Nephron progenitor cell (in vitro differentiated cells): ENCODE measurements at regions not wholly inside any gene's neighbourhood (a gene's known extent, or its start where the extent isn't known, plus 50 kb on each side); places are given as distances from the start of the nearest gene placed in this dataset.

Source experiments
- DNase-seq: peaks from one replicate; pipeline ENCODE4 v3.0.0; 2021
- H3K27ac Mint-ChIP-seq: 2 replicates; pipeline ENCODE4 v1.8.0; 2021; ENCODE audit warnings: mild to moderate bottlenecking, moderate library complexity, mixed read lengths
- H3K27me3 Mint-ChIP-seq: 2 replicates; pipeline ENCODE4 v1.8.0; 2021; ENCODE audit warnings: mild to moderate bottlenecking, low read depth, mixed read lengths; ENCODE audit not compliant: poor library complexity
- H3K36me3 Mint-ChIP-seq: 2 replicates; pipeline ENCODE4 v1.8.0; 2021; ENCODE audit warnings: low read depth, mixed read lengths
- H3K4me1 Mint-ChIP-seq: 2 replicates; pipeline ENCODE4 v1.8.0; 2021; ENCODE audit warnings: mixed read lengths
- H3K4me3 Mint-ChIP-seq: 2 replicates; pipeline ENCODE4 v1.8.0; 2021; ENCODE audit warnings: mild to moderate bottlenecking, moderate library complexity, mixed read lengths
- H3K9me3 Mint-ChIP-seq: 2 replicates; pipeline ENCODE4 v1.8.0; 2021; ENCODE audit warnings: mild to moderate bottlenecking, moderate library complexity, mixed read lengths
- TF ChIP-seq, protein P1 (sequence below): fragments of 200-600 bp; sonication (generic); IDR thresholded peaks from 2 replicates; pipeline ENCODE4 v1.5.0; 2021; ENCODE audit warnings: antibody characterized with exemption

DNA sequence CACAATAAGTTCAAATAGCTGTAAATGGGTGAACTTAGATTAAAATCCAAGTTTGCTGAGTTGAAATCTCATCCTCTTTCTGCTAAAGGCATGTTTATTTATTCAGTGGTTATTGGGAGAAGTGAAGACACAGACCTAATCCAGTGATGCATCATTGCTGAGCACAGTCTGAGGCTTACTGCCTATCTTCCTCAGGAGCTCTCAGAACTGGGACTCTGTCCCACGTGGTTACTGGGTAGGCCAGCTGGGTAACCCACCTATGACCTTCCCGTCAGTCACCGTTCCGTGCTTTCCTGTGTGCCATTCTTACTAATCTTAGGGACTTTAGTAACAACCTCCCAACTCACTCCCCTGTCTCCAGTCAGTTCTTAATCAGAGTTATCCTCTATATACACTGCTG, 226.8 kb upstream of the ATP10B start:
- Mint-ChIP-seq H3K9me3 (peaks cover 9% of the 10 kb centered on the region), H3K27me3 (peaks cover 3% of the 10 kb centered on the region), H3K4me1 (no peaks in the 10 kb centered on the region), H3K4me3 (no peak overlapping the region), H3K36me3 (no peaks in the 10 kb centered on the region), H3K27ac (no peak overlapping the region)
- DNase-seq = no peak
- TF ChIP-seq, protein P1, sequence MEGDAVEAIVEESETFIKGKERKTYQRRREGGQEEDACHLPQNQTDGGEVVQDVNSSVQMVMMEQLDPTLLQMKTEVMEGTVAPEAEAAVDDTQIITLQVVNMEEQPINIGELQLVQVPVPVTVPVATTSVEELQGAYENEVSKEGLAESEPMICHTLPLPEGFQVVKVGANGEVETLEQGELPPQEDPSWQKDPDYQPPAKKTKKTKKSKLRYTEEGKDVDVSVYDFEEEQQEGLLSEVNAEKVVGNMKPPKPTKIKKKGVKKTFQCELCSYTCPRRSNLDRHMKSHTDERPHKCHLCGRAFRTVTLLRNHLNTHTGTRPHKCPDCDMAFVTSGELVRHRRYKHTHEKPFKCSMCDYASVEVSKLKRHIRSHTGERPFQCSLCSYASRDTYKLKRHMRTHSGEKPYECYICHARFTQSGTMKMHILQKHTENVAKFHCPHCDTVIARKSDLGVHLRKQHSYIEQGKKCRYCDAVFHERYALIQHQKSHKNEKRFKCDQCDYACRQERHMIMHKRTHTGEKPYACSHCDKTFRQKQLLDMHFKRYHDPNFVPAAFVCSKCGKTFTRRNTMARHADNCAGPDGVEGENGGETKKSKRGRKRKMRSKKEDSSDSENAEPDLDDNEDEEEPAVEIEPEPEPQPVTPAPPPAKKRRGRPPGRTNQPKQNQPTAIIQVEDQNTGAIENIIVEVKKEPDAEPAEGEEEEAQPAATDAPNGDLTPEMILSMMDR = no peak

DNA sequence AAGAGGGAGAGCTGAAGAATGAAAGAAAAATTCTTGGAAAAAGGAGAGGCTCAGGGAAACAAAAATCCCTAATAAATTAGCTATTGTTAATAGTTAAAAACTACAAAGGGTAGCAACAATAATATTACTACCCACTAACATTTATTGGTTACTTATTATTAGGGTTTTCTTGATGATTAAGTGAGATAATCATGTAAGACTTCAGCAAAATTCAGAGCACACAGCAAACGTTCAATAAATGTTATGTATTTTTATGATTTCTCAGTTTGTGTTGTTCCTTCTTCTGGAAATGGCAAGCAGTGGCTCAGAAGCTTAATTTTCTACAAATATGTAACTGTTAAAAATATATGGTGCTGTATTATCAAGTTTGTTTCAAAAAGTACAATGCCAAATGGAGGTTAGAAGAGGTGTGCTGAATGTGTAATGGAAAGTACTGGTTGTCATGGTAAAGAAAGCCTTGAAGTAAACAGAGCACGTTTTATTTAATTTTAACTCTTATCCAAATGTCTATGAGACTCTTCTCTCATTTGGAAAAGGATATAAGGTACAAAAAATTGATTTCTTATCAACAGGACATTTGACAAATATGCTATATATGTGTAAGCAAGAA, 226.0 kb upstream of the ATP10B start:
- Mint-ChIP-seq H3K4me1 (no peaks in the 10 kb centered on the region), H3K9me3 (peaks cover 9% of the 10 kb centered on the region), H3K36me3 (no peaks in the 10 kb centered on the region), H3K27ac (no peak overlapping the region), H3K4me3 (no peak overlapping the region), H3K27me3 (peaks cover 3% of the 10 kb centered on the region)
- no peak for DNase-seq
- TF ChIP-seq, protein P1 = no peak

DNA sequence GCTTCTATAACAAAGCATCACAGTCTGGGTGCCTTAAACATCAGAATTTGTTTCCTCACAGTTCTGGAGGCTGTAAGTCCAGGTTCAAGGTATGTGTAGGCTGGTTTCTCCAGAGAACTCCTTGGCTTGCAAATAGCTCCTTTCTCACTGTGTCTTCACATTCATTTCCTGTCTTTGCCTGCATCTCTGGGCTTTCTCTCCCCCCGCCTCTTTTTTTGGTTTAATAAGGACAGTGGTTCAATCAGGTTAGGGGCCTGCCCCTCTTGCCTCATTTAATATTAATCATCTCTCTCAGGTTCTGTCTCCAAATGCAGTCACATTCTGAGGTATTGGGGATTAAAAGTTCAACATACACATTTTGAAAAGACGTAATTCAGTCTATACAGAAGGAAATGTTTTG, 225.5 kb upstream of the ATP10B start:
- Mint-ChIP-seq H3K36me3 (no peaks in the 10 kb centered on the region), H3K4me3 (no peak overlapping the region), H3K27me3 (no peaks in the 10 kb centered on the region), H3K9me3 (peaks cover 9% of the 10 kb centered on the region), H3K27ac (no peak overlapping the region), H3K4me1 (no peaks in the 10 kb centered on the region)
- no peak for DNase-seq
- TF ChIP-seq, protein P1 = no peak

DNA sequence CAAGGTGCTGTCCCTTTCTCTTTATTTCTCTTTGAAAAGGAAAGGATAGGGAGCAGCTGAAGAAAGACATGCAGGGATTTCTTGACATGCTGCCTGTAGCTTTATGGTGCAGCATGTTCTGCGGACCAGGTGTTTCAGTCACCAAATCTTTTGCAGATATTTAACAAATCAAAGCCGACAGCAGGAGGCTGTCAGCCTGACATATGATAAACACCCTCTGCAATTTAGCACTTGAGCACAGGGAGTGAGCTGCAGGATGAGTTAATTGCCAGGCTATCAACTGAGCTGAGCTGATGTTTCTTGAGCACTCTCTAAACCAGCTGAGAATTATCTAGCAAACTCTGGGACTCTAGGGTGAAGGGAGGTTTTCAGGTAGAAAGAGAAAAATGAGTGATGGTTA, 212.8 kb upstream of the ATP10B start:
- Mint-ChIP-seq H3K27ac (no peak overlapping the region), H3K4me3 (no peak overlapping the region), H3K4me1 (no peaks in the 10 kb centered on the region), H3K27me3 (peaks cover 5% of the 10 kb centered on the region), H3K9me3 (no peaks in the 10 kb centered on the region), H3K36me3 (no peaks in the 10 kb centered on the region)
- DNase-seq = no peak
- TF ChIP-seq, protein P1 = no peak

DNA sequence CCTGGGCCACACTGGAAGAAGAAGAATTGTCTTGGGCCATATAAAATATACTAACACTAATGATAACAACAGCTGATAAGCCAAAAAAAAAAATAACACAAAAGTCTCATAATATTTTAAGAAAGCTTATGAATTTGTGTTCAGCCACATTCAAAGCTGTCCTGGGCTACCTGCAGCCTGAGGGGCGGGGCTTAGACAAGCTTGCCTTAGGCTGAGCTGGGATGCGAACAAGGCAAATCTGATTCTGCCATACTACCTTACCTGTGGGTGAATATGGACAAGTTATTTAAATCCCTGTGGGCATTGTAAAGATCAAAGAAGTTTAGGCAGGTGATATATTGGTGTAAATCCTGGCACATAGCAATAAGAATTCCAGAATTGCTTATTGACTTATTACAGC, 212.3 kb upstream of the ATP10B start:
- Mint-ChIP-seq H3K27me3 (peaks cover 5% of the 10 kb centered on the region), H3K36me3 (no peaks in the 10 kb centered on the region), H3K4me3 (no peak overlapping the region), H3K4me1 (no peaks in the 10 kb centered on the region), H3K27ac (no peak overlapping the region), H3K9me3 (no peaks in the 10 kb centered on the region)
- TF ChIP-seq, protein P1 = no peak
- no peak for DNase-seq

DNA sequence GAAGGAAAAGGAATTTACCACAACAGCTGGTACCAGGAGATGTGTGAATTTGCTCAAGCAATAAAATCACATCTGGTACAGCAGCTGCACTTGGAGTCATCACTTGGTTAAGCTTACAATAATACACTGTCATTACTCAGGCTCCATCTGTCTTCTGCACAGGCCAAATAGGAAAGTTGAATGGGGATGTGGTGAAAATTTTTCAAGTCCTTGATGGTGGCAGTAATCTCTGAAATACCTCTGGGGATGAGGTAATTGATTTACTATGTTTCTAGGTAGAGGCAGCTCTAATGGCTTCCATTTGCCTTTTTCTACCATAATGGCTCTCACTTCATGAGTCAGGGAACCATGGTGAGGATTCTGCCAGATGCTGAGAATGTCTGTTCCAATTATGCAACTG, 206.8 kb upstream of the ATP10B start:
- TF ChIP-seq, protein P1 = no peak

More for the DNA sequence above, 206.8 kb upstream of the ATP10B start:
- Mint-ChIP-seq H3K4me3 (no peak overlapping the region), H3K27ac (no peak overlapping the region), H3K9me3 (no peaks in the 10 kb centered on the region), H3K36me3 (no peaks in the 10 kb centered on the region), H3K27me3 (peaks cover 5% of the 10 kb centered on the region), H3K4me1 (no peaks in the 10 kb centered on the region)
- DNase-seq = no peak
